ENCODE measurements at regions not wholly inside any gene's neighbourhood (a gene's known extent, or its start where the extent isn't known, plus 50 kb on each side); places are given as distances from the start of the nearest gene placed in this dataset.

- TF ChIP-seq, protein P1, sequence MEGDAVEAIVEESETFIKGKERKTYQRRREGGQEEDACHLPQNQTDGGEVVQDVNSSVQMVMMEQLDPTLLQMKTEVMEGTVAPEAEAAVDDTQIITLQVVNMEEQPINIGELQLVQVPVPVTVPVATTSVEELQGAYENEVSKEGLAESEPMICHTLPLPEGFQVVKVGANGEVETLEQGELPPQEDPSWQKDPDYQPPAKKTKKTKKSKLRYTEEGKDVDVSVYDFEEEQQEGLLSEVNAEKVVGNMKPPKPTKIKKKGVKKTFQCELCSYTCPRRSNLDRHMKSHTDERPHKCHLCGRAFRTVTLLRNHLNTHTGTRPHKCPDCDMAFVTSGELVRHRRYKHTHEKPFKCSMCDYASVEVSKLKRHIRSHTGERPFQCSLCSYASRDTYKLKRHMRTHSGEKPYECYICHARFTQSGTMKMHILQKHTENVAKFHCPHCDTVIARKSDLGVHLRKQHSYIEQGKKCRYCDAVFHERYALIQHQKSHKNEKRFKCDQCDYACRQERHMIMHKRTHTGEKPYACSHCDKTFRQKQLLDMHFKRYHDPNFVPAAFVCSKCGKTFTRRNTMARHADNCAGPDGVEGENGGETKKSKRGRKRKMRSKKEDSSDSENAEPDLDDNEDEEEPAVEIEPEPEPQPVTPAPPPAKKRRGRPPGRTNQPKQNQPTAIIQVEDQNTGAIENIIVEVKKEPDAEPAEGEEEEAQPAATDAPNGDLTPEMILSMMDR (conservative IDR thresholded peaks at IDR 0.05; ENCODE audit: control insufficient read depth, insufficient read depth, low read depth, low read length), result no peak
- H3K4me3 ChIP-seq (ENCODE audit: control insufficient read depth, low read depth, low read length), result no peak overlapping the region
- DNase-seq (ENCODE audit: low read depth), result no peak
Observed at GRCh38 chr6:15810618-15811017, 147.8 kb upstream of the DTNBP1 start.

DNA sequence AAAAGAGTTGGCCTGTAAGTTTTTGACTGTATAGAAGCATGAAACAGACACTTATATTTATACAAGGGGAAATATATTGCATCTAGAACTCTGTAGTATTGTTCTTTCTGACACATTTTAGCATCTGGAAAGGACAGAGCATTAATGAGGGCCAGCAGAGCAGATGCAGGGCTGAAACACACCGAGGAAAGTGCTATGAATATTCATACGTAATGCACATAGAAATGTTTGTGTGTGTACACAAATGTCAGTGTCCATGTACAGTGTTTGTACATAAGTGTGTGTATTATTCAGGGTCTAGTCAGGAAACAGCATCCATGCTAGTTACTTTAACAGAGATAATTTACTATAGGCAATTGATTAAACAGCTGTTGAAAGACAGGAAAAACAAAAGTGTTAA is 146.5 kb upstream of the DTNBP1 start:
- TF ChIP-seq, protein P1 (conservative IDR thresholded peaks at IDR 0.05; ENCODE audit: control insufficient read depth, insufficient read depth, low read depth, low read length), result no peak
- no peak for DNase-seq (ENCODE audit: low read depth)
- no peak overlapping the region for H3K4me3 ChIP-seq (ENCODE audit: control insufficient read depth, low read depth, low read length)

GRCh38 chr6:15804164-15805154 is 141.6 kb upstream of the DTNBP1 start:
- no peak for DNase-seq (ENCODE audit: low read depth)
- H3K4me3 ChIP-seq (ENCODE audit: control insufficient read depth, low read depth, low read length), result no peak overlapping the region
- TF ChIP-seq, protein P1 (conservative IDR thresholded peaks at IDR 0.05; ENCODE audit: control insufficient read depth, insufficient read depth, low read depth, low read length), result no peak

- no peak overlapping the region for H3K4me3 ChIP-seq (ENCODE audit: control insufficient read depth, low read depth, low read length)
- DNase-seq (ENCODE audit: low read depth), result no peak
- TF ChIP-seq, protein P1 (conservative IDR thresholded peaks at IDR 0.05; ENCODE audit: control insufficient read depth, insufficient read depth, low read depth, low read length), result no peak
Observed at GRCh38 chr6:15802466-15802865, 139.6 kb upstream of the DTNBP1 start.

DNA sequence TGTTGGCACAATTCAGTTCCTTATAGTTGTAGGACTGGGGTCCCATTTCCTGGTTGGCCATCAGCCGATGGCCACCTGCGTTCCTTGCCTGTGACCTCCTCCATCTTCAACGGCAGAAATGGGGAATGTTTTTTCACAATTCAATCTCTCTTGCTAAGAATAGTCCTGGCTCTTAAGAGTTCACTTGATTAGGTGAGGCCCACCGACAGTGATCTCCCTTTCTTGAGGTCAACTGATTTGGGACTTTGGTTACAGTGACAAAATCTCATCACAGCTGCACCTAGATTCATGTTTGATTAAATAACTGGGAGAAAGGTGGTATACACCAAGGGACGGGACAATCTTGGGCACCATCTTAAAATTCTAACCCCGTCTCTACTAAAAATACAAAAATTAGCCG is 139.1 kb upstream of the DTNBP1 start:
- no peak overlapping the region for H3K4me3 ChIP-seq (ENCODE audit: control insufficient read depth, low read depth, low read length)
- DNase-seq (ENCODE audit: low read depth), result no peak
- TF ChIP-seq, protein P1 (conservative IDR thresholded peaks at IDR 0.05; ENCODE audit: control insufficient read depth, insufficient read depth, low read depth, low read length), result no peak

DNA sequence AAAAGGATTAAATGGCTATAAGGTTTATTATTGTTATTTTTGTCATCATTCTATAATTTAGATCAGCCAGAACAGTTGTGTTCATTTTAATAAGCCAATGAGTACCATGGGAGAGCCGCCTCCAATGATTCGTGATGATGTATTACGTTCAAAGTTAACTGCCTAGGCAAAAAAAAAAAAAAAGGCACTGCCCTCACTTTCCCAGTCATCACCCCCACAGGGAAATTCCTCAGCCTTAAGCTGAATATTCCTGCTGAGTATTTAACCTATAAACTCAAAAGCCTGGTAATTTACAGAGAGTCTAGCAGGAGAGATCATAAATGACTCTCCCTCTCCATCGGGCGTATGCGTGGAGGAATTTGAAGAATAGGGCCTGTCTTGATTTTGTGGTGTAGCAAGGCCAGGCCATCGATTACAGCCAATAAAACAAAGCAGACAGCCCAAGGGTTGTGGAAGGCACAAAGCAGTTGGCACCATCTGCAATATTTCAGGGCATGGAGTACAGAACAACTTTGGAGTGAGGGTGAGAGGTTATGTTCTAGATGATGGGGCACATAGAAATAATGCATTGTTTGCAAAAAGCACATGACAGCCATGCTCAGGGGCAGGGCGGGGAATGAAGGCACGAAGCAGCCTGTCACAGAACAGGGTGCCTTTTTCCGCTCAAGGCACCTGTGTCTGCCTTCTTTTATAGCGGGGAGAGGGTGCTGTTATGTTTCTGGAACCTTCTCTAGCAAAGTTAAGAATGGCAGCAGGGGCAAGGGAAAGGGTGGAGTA is 138.2 kb upstream of the DTNBP1 start:
- DNase-seq (ENCODE audit: low read depth), result peak; percentile 4
- H3K4me3 ChIP-seq (ENCODE audit: control insufficient read depth, low read depth, low read length), result no peak overlapping the region
- TF ChIP-seq, protein P1 (conservative IDR thresholded peaks at IDR 0.05; ENCODE audit: control insufficient read depth, insufficient read depth, low read depth, low read length), result no peak
